ENCODE measurements at regions not wholly inside any gene's neighbourhood (a gene's known extent, or its start where the extent isn't known, plus 50 kb on each side); places are given as distances from the start of the nearest gene placed in this dataset.

DNA sequence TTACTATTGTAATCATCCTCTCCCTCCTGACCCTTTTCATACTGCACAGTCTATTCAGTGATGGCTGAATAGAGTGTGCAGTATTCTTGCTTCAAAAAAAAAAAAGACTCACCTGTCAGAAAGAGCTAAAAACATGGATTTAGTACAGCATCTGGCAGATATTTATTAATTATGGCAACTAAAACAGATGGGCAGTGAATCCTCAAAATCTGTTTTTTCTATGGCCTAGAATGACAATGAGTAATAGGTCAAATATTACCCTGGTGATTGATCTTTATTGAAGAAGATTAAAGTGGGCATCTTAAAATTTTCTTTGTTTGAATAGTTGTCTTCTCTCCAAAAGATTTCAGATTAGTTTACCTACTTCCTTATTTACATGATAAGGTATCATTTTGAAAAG, 543.6 kb downstream of the FOXG1 start:
- no peak for DNase-seq

GRCh38 chr14:29310757-29311156, 544.2 kb downstream of the FOXG1 start:
- no peak for DNase-seq

DNA sequence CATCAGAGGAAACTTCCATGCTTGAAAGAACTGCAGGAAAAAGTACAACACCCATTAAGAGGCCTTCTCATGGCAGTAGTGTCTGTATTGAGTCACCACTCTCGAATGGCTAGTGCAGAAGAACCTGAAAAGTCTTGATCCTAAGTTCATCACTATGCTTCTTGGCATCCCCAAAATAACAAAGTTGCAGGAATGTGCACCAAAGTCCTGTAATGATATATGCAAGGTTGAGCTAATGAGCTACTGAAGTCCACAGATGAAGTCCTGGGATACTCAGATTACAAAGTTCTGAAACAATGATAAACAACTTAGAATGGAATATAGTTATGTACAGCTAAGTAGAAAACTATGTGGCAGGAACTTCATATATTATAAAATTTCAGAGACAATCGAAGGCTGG, 545.4 kb downstream of the FOXG1 start:
- no peak for DNase-seq

DNA sequence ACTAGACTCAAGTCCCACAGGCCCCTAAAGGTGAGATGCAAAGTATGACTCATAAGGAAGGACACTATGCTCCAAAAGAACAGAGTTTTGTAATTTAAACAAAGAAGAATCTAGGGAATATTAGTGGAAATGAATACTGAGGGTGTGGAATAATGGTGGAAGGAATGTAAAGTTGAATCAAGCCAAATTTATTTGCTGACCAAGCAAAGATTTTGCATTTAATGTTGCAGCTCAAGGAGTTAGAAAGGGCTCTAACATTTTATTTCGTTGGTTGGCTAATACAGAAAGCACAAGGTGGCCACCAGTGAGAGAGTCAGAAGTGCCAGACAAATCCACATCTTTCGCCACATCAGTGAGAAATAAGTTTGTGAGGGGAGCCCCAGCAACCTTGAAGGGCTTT, 550.3 kb downstream of the FOXG1 start:
- no peak for DNase-seq

DNA sequence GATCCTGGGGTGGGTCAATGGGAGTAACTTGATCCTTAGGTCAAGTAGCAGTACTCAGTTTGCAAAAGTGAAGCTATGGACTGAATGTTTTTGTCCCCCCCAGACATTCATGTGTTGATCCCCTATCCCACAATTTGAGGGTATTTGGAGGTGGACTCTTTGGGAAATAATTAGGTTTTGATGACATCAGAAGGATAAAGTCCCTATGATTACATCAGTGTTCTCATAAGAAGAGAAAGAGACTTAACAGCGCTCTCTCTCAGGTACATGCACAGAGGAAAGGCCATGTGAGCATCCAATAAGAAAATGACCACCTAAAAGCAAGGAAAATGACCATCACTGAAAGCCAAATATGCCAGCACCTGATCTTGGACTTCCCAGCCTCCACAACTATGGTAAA, 550.8 kb downstream of the FOXG1 start:
- DNase-seq: no peak

DNA sequence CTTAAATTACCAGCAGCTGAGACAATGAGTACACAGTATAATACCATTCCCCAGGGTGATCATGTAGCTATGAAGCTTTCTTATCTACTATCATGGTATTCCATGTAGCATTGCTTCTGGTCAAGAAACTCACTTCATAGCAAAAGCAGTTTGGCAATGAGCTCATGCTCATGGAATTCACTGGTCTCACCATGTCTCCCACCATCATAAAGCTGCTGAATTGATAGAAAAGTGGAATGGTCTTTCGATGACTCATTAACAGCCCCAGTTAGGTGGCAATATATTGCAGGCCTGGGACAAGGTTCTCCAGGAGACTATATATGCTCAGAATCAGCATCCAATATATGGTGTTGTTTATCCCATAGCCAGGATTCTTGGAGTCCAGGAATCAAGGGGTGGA, 553.7 kb downstream of the FOXG1 start:
- DNase-seq: no peak

GRCh38 chr14:29321646-29322045, 555.1 kb downstream of the FOXG1 start:
- DNase-seq: no peak

GRCh38 chr14:29339494-29340172, 573.0 kb downstream of the FOXG1 start:
- no peak for DNase-seq

DNA sequence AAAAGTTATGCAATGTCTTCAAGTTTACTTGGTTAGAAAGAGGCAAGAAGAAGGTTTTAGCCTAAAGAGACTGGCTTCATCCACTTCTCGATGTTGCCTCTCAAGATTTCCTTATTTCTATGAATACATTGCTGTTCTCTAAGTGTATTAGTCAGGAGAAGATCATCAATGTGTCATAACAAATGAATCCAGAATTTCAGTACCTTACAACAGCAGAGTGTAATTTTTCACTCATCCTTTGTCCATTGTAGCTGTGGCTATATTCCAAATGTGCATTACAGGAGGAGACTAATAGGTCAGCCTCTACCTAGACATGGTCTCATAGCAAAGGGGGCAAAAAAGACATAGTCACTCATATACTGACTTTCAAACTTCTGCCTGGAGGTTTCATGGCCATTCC, 579.1 kb downstream of the PRKD1 start:
- no peak for DNase-seq

DNA sequence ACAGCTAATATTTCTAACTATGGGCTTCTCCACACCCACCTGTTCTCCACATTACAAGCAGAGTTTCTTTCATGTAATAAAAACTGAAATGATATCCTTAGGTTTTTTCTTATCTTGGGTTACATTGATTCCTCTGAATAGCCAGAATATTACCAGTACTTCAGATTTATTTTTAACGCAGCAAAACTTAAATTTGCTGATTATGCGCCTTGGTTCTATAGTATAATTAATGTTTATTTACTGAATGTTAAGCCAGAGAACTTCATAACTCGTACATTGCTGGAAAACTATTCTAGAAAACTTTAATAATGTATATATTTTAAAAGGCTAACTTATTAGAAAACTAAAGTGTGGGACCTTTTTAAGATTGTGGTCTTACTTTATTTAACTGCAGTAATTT, 577.2 kb downstream of the PRKD1 start:
- DNase-seq: no peak

GRCh38 chr14:29351996-29352705, 575.5 kb downstream of the PRKD1 start:
- no peak for DNase-seq

GRCh38 chr14:29352706-29353080, 575.0 kb downstream of the PRKD1 start:
- DNase-seq: no peak

- DNase-seq: no peak
These were observed 574.1 kb downstream of the PRKD1 start for GRCh38 chr14:29353513-29353912.

GRCh38 chr14:29354486-29354885, 573.2 kb downstream of the PRKD1 start:
- DNase-seq: no peak

- DNase-seq: no peak
These were observed 572.3 kb downstream of the PRKD1 start for GRCh38 chr14:29355331-29355730.

DNA sequence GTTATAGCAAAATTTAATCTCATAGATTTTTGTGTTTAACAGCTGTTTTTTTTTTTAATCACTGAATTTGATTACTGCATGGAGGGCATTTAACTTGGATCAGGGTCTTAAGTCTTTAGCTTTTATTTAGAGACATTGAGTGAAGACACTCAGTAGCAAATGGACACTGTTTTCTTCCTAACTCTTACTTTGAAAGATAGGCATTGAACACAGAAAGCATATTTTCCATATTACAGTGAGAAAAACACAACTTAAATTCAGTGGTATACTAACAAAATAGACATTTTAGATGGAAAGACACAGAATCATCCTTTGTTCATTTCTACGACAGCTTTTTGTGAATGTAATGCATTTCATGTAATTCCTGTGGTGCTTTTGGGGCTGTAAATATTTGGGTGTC, 571.8 kb downstream of the PRKD1 start:
- DNase-seq: no peak

GRCh38 chr14:29360656-29361055, 567.0 kb downstream of the PRKD1 start:
- DNase-seq: no peak

- DNase-seq: no peak
These were observed 557.6 kb downstream of the PRKD1 start for GRCh38 chr14:29370024-29370423.

DNA sequence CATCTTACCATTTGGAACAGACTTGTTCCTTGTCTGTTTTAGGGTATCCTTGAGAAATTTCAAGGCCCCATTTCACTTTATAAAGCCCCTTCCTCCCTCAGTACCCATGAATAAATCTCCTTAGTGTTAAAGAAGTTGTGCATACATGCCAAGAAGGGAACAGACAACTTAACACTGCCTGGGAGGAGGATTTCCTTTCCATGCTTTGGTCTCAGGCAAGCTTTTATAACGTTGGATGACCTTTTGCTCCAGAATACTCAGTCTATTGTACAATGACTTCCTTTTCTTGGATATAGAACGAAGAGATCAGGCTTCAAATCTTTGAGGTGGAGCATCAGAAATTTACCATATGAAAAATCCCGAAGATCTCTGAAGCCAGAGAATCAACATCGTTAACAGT, 551.4 kb downstream of the PRKD1 start:
- no peak for DNase-seq

DNA sequence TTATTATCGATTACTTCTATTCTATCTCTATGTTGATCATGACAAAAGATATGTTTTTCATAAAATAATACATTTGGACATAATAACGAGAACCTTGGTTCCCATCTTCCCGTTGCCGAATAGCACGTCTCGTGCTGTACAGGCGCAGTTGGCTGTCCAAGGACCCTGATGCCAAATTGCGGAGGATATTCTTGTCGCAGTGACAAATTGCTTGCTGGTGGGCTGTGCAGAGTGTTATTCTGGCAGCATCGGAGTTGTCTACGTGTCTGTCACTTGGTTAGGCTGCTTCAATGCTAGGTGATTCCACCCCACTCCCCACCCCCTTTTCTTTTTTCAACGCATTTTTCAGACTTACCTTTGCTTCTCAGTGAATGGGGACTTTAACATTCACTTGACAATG, 546.8 kb downstream of the PRKD1 start:
- DNase-seq: no peak

- no peak for DNase-seq
These were observed 539.1 kb downstream of the PRKD1 start for GRCh38 chr14:29388571-29388970.

DNA sequence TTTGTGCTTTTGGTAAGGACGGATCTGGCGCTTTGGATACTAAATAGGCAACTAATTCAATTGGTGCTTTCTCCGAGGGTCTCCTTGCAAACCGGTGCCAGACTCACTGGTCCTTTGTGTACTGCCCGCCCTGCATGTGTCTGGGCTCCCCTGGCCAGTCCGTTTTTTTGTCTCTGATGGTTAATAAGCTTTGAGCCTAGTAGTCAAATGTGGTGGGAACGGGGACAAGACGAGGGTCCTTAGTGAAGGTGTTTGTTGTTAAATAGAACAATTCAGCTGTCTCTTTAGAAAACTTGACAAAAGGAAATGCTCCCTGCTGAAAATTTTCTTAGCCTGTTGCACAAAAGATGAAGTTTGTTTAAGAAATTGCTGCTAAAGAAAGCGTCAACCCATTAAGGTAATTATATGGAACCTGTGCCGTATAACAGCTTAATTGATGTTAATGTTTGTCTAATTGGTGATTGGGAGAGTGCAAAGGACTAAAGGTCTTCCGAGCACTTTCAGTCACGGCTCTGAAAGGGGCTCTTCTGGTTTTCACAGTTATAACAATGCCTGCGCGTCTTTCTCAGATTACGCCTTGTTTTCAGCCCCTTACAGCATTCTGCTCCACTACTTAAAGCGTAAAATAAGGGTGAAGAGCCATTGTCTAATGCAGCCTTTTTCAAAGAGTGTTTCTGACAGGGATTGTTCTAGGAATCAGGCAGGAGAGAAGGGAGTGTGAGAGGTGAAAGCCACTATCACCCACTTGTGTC, 537.4 kb downstream of the PRKD1 start:
- no peak for DNase-seq

- DNase-seq: no peak
These were observed 536.4 kb downstream of the PRKD1 start for GRCh38 chr14:29391231-29391630.

DNA sequence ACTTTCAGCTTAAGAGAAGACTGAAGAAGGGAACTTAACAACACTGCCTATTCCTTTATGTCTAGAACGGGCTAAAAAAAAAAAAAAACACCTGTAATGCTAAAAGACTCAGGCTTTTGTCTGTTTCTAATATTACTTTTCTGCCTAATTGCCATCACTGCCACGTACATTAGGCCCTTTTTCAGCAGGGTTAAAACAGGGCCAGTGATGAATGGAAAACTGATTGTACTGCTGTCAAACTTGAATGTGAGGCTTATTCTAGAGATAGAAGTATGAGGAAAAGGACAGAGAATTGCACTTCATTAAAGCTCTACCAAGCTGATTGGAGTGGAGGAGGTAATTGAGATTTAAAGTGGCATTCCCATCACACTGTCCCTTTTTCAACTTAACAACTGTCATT, 535.8 kb downstream of the PRKD1 start:
- DNase-seq: no peak
